Astrocyte (in vitro differentiated cells and primary cell): ENCODE measurements at regions not wholly inside any gene's neighbourhood (a gene's known extent, or its start where the extent isn't known, plus 50 kb on each side); places are given as distances from the start of the nearest gene placed in this dataset.

Experiments
- CTCF ChIP-seq: IDR thresholded peaks from 2 replicates; pipeline ENCODE4 v1.5.1; 2011; ENCODE audit warnings: low read depth, mild to moderate bottlenecking, inconsistent platforms, low read length, moderate library complexity; ENCODE audit not compliant: insufficient read depth
- EZH2 ChIP-seq: IDR thresholded peaks from 2 replicates; pipeline ENCODE4 v1.6.1; 2012; ENCODE audit warnings: mild to moderate bottlenecking, low read length, inconsistent platforms; ENCODE audit not compliant: insufficient read depth

DNA sequence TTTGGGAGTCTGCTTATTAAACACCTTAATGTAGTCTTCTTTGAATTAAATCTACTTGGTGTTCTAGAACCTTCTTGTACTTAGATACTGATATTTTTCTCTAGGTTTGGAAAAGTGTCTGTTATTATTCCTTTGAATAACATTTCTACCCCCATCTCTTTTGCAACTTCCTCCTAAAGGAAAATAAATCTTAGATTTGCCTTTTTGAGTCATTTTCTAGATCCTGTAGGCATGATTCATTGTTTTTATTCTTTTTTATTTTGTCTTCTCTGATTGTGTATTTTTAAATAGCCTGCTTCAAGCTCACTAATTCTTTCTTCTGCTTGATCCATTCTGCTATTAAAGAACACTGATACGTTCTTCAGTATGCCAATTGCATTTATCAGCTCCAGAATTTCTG is 155.9 kb upstream of the NEGR1 start:
- TF ChIP-seq EZH2, result no peak
- TF ChIP-seq CTCF, result no peak
